Glomerular visceral epithelial cell (primary cell): ENCODE measurements at regions not wholly inside any gene's neighbourhood (a gene's known extent, or its start where the extent isn't known, plus 50 kb on each side); places are given as distances from the start of the nearest gene placed in this dataset.
"Not testable (repeated sequence)": the region's sequence is repeated elsewhere in the genome, so short reads cannot be mapped to it uniquely, and the experiment has no call there.

Experiments used
- DNase-seq: peaks from one replicate; pipeline ENCODE4 v3.0.0-alpha.2; 2016; ENCODE audit errors: extremely low spot score

DNA sequence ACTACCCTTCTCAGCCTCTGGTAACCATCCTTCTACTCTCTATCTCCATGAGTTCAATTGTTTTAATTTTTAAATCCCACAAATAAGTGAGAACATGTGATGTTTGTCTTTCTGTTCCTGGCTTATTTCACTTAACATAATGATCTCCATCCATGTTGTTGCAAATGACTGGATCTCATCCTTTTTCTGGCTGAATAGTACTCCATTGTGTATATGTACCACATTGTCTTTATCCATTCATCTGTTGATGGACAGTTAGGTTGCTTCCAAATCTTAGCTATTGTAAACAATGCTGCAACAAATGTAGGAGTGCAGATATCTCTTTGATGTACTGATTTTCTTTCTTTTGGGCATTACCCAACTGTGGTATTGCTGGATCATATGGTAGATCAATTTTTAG is 103.0 kb downstream of the CARTPT start:
- not testable (repeated sequence) for DNase-seq

DNA sequence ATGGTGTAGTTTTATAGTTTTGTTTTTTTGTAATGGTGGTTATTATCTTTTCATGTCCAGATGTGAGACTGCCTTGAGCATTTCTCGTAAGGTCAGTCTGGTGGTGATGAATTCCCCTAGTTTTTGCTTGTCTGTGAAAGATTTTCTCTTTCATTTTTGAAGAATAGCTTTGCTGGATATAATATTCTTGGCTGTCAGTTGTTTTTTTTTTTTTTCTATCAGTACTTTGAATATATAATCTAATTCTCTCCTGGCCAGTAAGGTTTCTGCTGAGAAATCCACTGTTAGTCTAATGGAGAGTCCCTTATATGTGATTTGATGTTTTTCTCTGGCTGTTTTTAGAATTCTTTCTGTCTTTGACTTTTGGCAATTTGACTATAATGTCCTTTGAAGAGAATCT is 106.9 kb downstream of the CARTPT start:
- no peak for DNase-seq

DNA sequence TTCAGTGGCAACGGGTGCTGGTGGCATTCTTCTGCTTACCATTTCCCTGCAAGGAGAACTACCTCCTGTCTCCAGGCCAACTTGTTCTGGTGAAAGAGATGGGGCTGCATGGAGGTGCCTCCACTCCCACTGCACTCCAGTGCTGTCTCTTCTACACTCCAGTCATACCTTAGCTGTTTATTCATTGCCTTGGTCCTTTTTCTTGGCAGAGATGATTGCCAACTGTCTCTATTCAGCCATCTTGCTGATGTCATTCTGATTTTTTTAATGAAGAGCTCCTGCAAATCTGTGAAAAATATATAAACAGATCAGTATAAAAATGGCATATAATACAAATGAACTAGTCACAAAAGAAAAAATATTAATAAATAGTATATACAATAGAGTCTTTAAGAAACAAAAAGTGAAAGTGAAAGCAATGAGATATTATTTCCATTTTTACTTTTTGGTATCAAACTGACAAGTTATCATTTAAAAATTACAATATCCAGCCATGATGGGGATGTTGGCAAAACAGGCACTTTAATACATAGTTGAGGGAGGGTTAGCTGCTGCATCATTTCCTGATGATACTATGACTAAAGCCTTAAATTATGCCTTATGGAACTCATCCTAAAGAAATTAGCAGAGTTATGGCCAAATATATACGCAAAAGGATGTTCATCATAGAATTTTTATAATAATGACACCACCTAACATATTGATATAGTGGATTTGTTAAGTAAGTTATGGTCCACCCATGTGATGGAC is 109.4 kb downstream of the CARTPT start:
- no peak for DNase-seq

DNA sequence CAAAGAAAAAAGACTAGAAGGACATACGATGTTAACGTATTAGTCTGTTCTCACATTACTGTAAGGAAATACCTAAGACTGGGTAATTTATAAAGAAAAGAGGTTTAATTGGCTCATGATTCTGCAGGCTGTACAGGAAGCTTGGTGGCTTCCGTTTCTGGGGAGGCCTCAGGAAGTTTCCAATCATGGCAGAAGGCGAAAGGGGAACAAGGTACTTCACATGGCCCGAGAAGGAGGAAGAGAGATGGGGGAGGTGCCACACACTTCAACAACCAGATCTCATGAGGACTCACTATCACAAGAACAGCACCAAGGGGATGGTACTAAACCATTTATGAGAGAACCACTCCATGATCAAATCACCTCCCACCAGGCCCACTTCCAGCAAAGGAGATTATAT is 110.1 kb downstream of the CARTPT start:
- DNase-seq: no peak

DNA sequence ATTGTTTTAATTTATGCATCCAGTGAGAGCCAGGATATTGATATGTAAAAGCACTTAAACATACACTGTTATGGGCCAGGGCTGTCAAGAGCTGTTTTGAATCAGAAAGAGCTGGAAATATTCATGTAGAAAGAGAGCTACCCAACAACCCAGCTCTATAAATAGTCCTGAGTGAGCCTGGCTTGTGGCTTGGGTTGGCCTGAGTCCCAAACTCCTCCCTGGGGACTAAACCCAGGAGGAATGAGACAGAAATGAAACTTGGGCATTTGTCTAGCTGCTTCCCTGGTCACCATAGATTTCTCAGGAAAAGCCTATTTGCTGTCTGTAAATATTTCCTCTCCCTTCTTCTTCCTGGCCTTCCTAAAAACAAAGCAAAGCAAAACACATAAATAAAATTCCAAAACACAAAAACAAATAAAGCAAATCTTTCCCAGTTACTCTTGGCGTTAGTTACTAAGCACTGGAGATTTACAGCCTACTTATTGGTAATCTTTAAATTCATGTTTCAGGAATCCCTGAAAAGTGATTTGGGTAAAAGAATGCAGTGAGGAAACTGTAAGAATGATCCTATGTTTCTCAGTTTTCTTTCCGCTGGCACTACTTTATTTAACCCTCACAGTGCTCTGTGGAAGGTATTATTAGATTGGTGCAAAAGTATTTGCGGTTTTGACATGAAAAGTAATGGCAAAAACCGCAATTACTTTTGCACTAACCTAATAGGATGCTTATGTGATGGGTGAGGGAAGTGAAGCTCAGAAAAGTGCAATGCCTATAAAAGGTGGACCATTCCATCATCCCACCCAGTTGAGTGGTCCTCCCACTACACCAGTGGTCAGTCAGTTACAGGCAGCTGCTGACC is 111.8 kb downstream of the CARTPT start:
- DNase-seq: peak; percentile 66

DNA sequence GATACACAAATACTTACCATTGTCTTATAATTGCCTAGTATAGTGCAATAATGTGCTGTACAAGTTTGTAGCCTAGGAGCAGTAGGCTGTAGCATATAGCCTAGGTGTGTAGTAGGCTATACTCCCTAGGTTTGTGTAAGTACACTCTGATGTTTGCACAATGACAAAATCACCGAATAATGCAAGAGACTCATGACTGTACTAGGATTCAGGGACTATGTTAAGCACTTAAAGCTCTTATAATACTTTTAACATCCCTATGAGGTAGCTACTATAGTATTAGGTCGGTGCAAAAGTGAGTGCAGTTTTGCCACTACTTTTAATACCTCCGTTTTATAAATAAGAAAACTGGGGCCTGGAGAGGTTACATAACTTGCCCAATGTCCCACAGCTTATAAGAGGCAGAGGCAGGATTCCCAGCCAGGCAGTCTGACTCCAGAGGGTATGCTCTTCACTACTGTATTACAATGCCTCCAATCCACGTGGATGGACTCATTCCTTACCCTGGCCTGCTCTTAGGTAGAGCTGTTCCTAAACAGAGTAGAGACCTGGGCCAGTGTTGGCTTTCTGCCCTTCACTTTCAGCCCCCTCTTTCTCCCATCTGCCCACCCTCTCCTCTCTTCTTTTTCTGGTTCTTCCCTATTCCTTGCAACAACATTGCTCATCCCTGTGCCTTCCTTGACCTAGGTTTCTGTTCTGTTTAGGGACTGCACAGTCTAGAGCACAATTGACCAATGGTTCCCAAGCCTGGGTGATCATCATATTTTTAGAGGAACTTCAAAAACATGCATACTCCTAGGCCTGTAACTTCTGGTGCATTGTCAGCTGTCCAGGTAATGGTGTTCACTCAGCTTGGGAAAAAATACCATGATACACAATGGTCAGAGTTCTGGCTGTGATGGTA is 114.0 kb downstream of the CARTPT start:
- DNase-seq: no peak

DNA sequence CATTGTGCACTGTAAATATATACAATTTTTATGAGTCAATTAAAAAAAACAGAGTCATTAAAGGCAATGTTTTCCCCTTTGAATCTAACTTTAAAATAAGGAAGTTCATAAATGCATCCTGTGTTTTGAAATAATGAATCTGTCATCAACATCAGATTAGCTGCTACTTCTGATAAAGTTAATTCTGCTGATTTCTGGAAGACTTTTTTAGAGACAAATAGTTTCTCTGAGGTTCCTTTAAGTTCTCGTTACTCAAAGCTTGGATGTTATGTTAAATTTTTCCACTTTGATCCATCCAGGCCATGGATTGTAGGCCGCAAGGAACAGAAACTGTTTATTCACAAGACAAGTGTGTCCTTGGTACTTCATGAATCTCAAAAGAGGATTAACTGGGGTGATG is 115.5 kb downstream of the CARTPT start:
- DNase-seq: no peak

DNA sequence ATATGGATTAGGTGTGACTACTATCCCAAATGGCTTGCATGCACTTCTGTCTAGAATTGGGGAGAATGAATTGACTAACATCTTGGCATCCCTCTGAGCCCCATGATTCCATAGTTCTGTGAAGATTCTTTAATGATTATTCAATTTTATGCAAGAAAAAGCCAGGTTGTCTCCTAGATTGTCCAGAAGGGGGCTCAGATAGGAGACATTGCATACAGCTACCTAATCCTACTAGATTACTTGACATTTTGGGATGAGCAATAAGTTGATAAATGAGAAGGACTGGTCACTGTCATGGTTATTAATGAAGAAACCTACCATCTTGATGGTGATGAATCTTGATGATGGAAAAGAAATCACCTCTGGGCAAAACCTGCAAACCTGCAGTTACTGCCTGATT is 117.0 kb downstream of the CARTPT start:
- DNase-seq: no peak

DNA sequence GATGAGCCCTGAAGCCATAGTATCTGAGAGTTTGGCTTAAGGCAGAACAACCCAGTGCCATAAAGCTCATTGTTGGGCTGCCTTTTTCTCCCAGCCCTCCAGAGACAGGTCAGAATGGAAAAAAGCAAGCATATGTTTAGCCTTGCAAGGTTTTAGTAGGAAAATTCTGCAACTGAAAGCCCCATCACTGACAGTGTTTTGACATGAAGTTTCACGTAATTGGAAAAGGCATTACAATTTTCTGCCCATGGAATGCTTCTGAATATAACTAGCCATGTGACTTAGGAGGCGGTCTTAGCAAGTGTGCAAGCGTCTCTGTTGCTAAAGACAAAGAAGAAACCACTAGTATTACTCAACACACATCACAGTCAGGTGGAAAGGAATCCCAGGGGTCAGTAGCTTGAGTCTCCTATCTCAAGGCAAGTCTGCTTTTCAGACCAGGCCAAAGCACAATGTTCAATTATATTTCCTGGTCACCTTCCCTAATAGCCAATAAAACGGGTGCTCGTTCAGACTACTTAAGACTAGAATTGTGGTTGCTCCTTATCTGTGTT is 117.6 kb downstream of the CARTPT start:
- DNase-seq: no peak

DNA sequence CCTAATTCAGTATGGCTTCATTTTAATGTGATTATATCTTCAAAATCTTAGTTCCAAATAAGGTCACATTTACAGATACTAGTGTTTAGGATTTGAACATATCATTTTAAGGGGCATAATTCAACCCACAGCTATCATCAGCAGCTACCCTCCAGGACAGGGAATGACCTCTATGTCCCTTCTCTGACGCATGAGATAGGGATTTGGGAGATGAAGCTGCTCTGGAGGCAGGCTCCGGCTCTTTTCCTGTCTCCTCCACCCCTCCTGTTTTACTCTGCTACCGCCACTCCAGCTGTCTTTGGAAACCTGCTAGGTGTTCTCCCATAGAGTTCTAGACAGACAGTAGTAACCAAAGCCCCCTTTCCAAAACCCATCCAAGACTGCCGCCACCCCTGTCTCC is 119.2 kb downstream of the CARTPT start:
- DNase-seq: no peak

DNA sequence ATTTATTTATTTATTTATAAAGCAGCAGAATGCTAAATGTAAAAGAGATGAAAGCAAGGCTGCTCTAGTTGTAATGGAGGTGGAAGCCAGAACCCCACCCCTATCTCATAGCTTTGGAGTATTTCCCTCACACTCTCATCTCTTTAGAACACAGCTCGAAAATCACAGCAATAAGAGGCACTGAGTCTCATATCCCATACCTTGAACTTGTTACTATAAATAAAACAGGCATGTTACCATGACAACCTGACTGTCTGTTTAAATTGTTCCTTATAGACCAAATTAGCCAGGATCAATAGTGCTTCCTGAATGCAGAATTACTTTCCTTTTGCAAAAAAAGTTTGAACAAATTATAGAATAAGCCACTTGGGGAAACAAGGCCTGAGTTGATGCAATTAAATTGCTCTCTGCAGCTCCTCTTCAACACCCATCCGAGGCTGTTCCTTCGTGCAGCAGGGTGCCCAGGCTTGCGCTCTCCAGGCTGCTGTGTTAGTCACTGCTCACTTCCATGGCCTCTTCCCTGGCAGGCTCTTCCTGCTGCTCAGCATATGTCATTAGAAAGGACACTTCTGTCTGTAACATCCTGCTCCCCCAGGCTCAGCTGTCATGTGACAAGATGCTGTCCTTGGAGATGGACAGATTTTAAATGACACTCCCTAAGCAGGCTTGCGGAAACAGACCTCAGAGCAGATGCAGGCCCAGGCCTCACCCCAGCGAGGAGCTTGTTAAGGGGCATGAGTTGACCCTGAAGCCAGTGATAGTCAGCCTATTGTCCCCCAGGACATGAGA is 120.2 kb downstream of the CARTPT start:
- DNase-seq: no peak

DNA sequence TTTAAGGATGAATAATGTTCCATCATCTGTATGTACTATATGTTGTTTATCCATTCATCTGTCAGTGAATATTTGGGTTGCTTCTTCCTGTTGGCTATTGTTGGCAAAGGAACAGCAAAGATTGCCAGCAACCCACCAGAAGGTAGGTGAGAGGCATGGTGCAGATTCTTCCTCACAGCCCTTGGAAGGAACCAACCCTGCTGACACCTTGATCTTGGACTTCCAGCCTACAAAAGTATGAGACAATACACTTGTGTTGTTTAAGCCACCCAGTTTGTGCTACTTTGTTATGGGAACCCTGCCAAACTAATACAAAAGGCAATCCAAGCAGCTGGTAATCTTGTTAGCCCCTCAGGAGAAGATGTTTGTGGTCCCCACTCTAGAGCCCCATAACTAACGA is 122.0 kb downstream of the CARTPT start:
- no peak for DNase-seq

DNA sequence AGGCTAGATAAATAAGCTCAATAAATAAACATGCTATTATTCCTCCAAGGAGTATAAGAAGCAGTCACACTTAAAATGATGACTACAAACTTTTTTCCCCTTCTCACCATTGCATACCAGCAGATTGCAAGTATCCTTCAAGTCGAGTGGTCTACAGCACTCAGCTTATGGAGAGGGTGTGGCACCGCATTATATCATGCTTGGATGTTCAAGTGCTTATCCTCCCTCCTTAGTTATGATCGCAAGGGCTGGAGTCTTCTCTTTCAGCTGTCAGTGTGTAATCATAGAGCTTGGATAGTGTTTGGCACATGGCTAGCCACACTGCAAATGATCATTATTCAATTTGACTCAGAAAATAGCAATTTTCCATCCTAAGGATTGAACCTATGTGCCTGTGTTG is 124.0 kb downstream of the CARTPT start:
- no peak for DNase-seq

DNA sequence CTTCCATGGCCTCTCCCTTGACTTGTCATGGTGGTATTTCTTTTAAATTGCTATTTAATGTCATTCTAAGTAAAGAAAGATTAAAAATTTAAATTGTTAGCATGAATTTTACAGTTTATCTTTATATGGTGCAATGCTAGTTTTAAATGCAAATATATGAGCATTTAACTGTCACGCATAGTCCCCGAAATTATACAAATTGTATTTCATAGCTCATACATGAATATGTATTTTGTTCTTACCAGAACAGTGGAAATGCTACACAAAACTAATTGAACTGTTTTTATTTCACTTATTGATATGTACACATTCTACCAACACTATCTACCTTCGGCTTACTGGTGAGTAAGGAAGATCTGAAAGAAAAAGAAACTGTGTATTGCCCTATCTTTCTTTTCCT is 125.8 kb downstream of the CARTPT start:
- no peak for DNase-seq

DNA sequence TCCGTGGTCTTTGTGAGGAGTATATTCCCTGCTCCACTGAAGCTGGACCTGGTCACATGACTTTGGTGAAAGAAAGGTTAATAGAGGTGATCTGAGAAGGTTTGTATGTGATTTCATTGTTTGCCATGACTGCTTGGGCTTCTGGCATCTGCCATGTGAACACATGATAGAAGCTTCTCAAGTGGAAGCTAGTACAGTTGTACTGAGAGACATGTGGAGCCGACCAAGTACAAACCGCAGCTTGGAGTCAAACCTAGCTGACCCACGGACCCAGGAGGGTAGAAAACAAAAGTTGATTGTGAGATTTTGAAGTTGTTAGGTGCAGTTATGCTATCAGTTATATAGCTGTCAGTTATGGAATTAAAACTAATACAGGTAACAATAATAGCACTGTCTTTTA is 140.4 kb downstream of the CARTPT start:
- DNase-seq: no peak

DNA sequence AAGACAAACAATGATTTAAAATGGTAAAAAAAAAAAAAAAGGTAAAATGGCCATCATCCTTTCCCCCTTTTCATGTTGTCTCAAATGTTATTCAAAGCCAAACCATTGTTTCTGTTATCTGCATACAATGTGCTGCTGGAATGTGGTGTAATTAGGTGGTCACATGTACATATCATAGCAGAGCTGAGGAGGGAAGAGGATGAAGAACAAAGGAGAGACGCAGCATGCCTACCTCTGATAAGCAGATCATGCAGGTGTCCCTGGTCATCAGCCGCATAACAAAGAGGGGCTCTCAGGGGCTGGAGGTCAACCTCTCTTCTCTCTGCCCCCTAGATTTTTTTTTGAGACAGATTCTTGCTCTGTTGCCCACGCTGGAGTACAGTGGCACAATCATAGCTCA is 141.0 kb downstream of the CARTPT start:
- DNase-seq: no peak

DNA sequence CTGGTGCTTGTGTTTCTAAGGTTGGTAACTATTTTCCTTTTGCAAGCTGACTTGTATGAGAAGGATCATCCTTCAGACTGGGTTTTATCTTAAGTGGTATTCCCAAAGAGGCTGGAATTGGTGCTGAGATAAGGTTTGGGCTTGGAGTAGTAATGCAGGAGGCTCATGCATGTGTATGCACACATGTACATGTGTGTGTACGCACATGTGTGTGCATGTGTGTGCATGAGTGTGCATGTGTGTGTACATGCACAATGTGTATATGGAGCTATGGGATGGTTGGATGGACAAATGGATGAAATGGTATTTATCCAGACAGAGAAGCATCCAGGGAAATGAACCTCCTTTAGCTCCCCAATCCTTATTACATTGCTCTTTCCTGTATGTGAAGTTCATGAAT is 142.6 kb downstream of the CARTPT start:
- no peak for DNase-seq

DNA sequence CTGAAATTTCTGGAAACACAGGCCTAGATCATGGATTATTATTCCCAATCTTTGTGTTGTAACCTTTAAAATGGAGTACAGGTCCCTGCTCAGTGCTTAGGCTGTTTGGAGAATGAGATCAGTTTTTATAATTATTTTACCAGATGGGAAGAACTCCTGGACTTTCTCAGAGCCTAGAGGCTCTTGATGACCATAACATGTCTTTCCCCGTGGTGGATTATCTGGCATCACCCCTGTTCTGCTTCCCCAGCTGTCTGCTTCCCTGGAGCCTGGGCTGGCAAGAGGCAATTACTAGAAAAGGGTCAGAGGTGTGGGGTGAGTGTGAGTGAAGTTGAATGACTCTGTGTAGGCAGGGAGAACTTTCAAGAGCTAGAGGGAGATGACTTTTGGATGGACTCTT is 143.0 kb downstream of the CARTPT start:
- DNase-seq: no peak

DNA sequence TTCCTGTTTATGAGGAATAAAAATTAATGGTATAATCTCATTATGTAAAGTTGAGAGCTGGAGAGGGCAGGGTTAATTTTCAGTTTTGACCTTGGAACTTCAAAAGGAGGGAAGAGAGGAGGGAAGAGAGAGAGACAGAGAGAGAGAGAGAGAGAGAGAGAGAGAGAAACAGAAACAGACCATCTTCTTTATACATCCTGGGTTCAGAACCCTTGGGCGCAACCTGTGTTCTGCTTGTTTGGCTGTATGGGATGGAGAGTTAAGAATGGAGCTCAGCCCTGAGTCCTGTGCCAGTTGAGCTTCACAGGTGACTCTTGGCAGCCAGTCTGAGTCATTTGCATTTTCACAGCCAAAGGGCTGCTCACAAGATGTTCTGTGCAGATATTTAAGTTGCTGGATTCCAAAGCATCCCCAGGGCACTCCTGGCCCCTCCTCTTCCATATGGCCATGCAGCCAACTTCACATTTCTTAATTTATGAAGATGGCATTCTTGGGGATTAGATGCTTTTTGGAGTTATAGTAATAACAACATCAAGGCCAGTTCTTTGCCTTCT is 143.5 kb downstream of the CARTPT start:
- no peak for DNase-seq

DNA sequence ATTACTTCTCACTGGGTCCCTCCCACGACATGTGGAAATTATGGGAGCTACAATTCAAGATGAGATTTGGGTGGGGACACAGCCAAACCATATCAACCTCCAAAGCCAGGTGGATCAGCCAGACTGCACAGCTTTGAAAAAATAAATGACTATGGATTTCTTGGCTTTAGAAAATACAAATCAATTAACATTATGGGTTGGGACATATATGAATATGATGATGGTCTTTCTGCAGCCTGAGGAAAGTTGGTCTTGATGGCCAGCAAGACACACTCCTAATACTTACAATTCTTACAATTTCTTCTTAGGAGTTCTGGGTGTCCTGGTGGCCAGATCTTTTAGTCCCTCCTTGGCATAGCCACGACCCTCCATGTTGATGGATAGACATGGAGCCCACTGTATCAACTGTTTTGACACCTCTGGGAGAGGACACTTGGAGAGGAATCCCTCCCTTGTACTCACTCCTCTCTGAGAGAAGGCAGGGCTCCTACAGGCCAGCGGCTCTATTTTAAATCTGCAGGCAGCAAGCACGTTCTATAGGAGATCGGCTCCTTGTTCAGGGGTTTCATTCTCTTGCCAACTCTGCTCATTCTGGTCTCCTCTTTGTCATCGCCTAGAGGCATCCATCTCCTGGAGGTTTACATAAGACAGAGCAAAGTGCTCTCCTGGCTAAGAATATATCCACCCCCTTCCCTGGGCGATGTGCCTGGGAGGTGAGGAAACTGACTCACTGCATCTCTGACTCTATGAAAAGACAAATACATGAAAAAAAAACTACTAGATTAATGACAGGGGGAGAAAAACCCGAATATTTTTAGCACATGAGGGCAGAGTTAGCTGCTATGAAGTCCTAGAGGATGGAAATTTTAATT is 145.9 kb downstream of the CARTPT start:
- DNase-seq: peak; percentile 10
